Fibroblast of lung (primary cell): ENCODE measurements at regions not wholly inside any gene's neighbourhood (a gene's known extent, or its start where the extent isn't known, plus 50 kb on each side); places are given as distances from the start of the nearest gene placed in this dataset.

ENCODE experiments used
- EZH2 ChIP-seq: IDR thresholded peaks from 2 replicates; pipeline ENCODE4 v1.5.1; 2012; ENCODE audit warnings: low read length, control low read depth, mild to moderate bottlenecking; ENCODE audit errors: missing control alignments
- TF ChIP-seq, protein P1 (sequence below), 2 donors: IDR thresholded peaks in 1 of 2; conservative IDR thresholded peaks in 1 of 2; 1 replicate in 1 of 2; 2 replicates in 1 of 2; pipeline ENCODE4 v1.5.1; 2011 to 2012; ENCODE audit warnings: low read length in 2 of 2, control low read depth in 1 of 2, inconsistent platforms in 1 of 2, low read depth in 1 of 2, mild to moderate bottlenecking in 1 of 2

DNA sequence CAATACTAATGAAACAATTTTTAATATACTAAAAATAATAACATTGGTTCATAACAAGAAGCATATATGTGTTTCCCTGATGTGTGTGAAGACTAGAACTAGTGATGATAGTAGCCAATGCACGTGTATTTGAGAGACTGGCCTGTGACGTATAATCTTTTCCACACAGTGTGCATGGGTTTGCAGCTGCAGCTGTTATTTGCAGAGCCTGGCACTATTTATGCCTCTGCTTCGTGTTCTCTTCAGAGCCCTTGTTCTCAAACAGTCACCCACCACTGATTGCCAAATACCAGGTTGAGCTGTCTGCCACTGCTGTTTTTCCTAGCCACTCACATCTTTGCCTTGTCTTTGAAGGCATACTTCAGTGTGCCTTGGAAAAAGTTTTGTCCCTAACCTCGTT, 531.7 kb downstream of the ETV1 start:
- TF ChIP-seq, protein P1, sequence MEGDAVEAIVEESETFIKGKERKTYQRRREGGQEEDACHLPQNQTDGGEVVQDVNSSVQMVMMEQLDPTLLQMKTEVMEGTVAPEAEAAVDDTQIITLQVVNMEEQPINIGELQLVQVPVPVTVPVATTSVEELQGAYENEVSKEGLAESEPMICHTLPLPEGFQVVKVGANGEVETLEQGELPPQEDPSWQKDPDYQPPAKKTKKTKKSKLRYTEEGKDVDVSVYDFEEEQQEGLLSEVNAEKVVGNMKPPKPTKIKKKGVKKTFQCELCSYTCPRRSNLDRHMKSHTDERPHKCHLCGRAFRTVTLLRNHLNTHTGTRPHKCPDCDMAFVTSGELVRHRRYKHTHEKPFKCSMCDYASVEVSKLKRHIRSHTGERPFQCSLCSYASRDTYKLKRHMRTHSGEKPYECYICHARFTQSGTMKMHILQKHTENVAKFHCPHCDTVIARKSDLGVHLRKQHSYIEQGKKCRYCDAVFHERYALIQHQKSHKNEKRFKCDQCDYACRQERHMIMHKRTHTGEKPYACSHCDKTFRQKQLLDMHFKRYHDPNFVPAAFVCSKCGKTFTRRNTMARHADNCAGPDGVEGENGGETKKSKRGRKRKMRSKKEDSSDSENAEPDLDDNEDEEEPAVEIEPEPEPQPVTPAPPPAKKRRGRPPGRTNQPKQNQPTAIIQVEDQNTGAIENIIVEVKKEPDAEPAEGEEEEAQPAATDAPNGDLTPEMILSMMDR (conservative IDR thresholded peaks at IDR 0.05 in 1 of 2, IDR thresholded peaks at IDR 0.05 in 1 of 2; ENCODE audit: low read depth in 1 of 2, low read length in 2 of 2), result no peak
- no peak for TF ChIP-seq EZH2
